OCI-LY1 (cell line): ENCODE measurements at regions not wholly inside any gene's neighbourhood (a gene's known extent, or its start where the extent isn't known, plus 50 kb on each side); places are given as distances from the start of the nearest gene placed in this dataset.

Experiments used
- H2AFZ ChIP-seq: fragments of 200-600 bp; sonication (generic), shearing (Covaris generic); 2 replicates; pipeline ENCODE4 v1.6.0; 2014; ENCODE audit warnings: antibody characterized with exemption, mild to moderate bottlenecking, low read length
- H3F3A ChIP-seq: fragments of 200-600 bp; sonication (generic), shearing (Covaris generic); 2 replicates; pipeline ENCODE4 v1.6.0; 2014; ENCODE audit warnings: mild to moderate bottlenecking, antibody characterized with exemption, low read length, moderate library complexity; ENCODE audit not compliant: insufficient read depth
- H3K27ac ChIP-seq: fragments of 200-600 bp; sonication (generic); 2 replicates; pipeline ENCODE4 v1.5.1; 2014; ENCODE audit warnings: low read length, mixed run types, mild to moderate bottlenecking, low read depth; ENCODE audit not compliant: poor library complexity, severe bottlenecking
- H3K27me3 ChIP-seq: fragments of 200-600 bp; sonication (generic); 2 replicates; pipeline ENCODE4 v1.6.0; 2014; ENCODE audit warnings: antibody characterized with exemption, mild to moderate bottlenecking, low read length, moderate library complexity; ENCODE audit not compliant: insufficient read depth
- H3K36me3 ChIP-seq: fragments of 200-600 bp; sonication (generic); 2 replicates; pipeline ENCODE4 v1.6.1; 2014; ENCODE audit warnings: mild to moderate bottlenecking, antibody characterized with exemption, low read length, moderate library complexity, mixed read lengths; ENCODE audit not compliant: insufficient read depth
- H3K4me1 ChIP-seq: fragments of 200-600 bp; sonication (generic); 2 replicates; pipeline ENCODE4 v1.5.1; 2014; ENCODE audit warnings: mild to moderate bottlenecking, low read length, moderate library complexity; ENCODE audit not compliant: insufficient read depth, severe bottlenecking
- H3K4me2 ChIP-seq: fragments of 200-600 bp; sonication (generic), shearing (Covaris generic); 2 replicates; pipeline ENCODE4 v1.6.1; 2014; ENCODE audit warnings: low read length
- H3K4me3 ChIP-seq: fragments of 200-600 bp; sonication (generic); 2 replicates; pipeline ENCODE4 v1.5.1; 2014; ENCODE audit warnings: low read length, low read depth, mild to moderate bottlenecking, mixed read lengths; ENCODE audit not compliant: poor library complexity, severe bottlenecking
- H3K79me2 ChIP-seq: fragments of 200-600 bp; shearing (Covaris generic); 2 replicates; pipeline ENCODE4 v1.6.1; 2016; ENCODE audit warnings: mixed run types, low read length, mixed read lengths; ENCODE audit not compliant: insufficient read depth
- H3K9ac ChIP-seq: fragments of 200-600 bp; sonication (generic), shearing (Covaris generic); 2 replicates; pipeline ENCODE4 v1.6.1; 2014; ENCODE audit warnings: mild to moderate bottlenecking, low read length, mixed read lengths
- H3K9me2 ChIP-seq: fragments of 200-600 bp; sonication (generic), shearing (Covaris generic); 2 replicates; pipeline ENCODE4 v1.6.1; 2014; ENCODE audit warnings: low read depth, mild to moderate bottlenecking, low read length, mixed read lengths
- H3K9me3 ChIP-seq: fragments of 200-600 bp; shearing (Covaris generic); 2 replicates; pipeline ENCODE4 v1.6.1; 2014; ENCODE audit warnings: low read length, mixed read lengths
- H4K20me1 ChIP-seq: fragments of 200-600 bp; sonication (generic), shearing (Covaris generic); 2 replicates; pipeline ENCODE4 v1.6.0; 2016; ENCODE audit warnings: mild to moderate bottlenecking, low read length; ENCODE audit not compliant: insufficient read depth
- EZH2 ChIP-seq: fragments of 200-600 bp; sonication (generic), shearing (Covaris generic); IDR thresholded peaks from 2 replicates; pipeline ENCODE4 v1.8.0; 2017; ENCODE audit warnings: borderline replicate concordance, mixed run types, mild to moderate bottlenecking, antibody characterized with exemption, low read length, moderate library complexity, mixed read lengths
- TF ChIP-seq, protein P1 (sequence below): fragments of 200-600 bp; sonication (generic), shearing (Covaris generic); IDR thresholded peaks from 2 replicates; pipeline ENCODE4 v1.5.1; 2017; ENCODE audit warnings: mild to moderate bottlenecking, antibody characterized with exemption, low read length, moderate library complexity, mixed read lengths

DNA sequence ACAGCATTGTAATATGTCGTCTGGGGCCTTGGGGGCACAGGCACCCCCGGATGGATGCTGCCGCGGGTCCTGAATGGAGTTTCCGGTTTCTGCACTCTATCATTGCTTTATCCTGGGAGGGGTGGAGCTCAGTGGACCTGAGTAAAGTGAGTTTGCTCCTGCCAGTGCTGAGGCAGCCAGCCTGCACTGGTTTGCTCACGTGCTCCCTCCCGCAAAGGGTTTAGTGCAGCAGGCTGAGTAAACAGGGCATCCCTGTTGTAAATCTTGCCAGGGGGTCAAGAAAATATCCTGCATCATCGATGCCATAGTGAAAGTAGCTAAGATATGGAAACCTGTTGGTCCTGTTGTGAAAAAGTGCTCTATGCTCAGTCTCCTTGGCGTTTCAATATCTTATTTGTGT, 85.6 kb upstream of the BRINP3 start:
- H3K4me2 ChIP-seq: no peak overlapping the region
- no peaks in the 10 kb centered on the region for H3F3A ChIP-seq
- H3K4me3 ChIP-seq: no peak overlapping the region
- H3K79me2 ChIP-seq: no peaks in the 10 kb centered on the region
- H3K4me1 ChIP-seq: no peaks in the 10 kb centered on the region
- no peaks in the 10 kb centered on the region for H4K20me1 ChIP-seq
- H3K9me2 ChIP-seq: no peaks in the 10 kb centered on the region; the same call in 1 of the 2 replicates
- no peaks in the 10 kb centered on the region for H3K36me3 ChIP-seq
- no peaks in the 10 kb centered on the region for H3K9me3 ChIP-seq
- H2AFZ ChIP-seq: no peak overlapping the region
- no peaks in the 10 kb centered on the region for H3K27me3 ChIP-seq
- TF ChIP-seq, protein P1, sequence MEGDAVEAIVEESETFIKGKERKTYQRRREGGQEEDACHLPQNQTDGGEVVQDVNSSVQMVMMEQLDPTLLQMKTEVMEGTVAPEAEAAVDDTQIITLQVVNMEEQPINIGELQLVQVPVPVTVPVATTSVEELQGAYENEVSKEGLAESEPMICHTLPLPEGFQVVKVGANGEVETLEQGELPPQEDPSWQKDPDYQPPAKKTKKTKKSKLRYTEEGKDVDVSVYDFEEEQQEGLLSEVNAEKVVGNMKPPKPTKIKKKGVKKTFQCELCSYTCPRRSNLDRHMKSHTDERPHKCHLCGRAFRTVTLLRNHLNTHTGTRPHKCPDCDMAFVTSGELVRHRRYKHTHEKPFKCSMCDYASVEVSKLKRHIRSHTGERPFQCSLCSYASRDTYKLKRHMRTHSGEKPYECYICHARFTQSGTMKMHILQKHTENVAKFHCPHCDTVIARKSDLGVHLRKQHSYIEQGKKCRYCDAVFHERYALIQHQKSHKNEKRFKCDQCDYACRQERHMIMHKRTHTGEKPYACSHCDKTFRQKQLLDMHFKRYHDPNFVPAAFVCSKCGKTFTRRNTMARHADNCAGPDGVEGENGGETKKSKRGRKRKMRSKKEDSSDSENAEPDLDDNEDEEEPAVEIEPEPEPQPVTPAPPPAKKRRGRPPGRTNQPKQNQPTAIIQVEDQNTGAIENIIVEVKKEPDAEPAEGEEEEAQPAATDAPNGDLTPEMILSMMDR: no peak
- no peak for TF ChIP-seq EZH2
- H3K27ac ChIP-seq: no peak overlapping the region
- H3K9ac ChIP-seq: no peak overlapping the region

DNA sequence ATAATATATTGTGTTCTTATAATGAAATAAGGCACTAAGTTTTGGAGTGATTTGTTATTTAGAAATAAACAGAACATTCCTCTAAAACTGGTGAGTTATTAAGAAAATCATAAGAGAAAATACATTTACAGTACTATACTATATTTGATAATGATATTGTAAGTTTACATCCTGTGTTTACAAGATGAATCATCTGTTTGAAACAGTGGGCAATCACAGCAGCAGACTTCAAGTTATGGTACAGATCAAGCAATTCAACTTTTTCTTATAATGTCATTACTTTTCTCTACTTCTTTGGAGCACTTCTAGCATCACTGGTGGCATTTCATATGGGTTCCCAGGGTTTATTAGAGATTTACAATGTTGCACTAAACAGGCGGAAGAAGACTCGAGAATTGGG, 86.5 kb upstream of the BRINP3 start:
- Histone ChIP-seq H3K4me1 (no peaks in the 10 kb centered on the region), H3K27ac (no peak overlapping the region), H3K4me3 (no peak overlapping the region), H3K9me3 (no peaks in the 10 kb centered on the region), H3K9me2 (no peaks in the 10 kb centered on the region; the same call in 1 of the 2 replicates), H3K79me2 (no peaks in the 10 kb centered on the region), H2AFZ (no peak overlapping the region), H3K4me2 (no peak overlapping the region), H3F3A (no peaks in the 10 kb centered on the region), H3K9ac (no peak overlapping the region), H4K20me1 (no peaks in the 10 kb centered on the region), H3K36me3 (no peaks in the 10 kb centered on the region), H3K27me3 (no peaks in the 10 kb centered on the region)
- TF ChIP-seq, protein P1: no peak
- TF ChIP-seq EZH2: no peak

DNA sequence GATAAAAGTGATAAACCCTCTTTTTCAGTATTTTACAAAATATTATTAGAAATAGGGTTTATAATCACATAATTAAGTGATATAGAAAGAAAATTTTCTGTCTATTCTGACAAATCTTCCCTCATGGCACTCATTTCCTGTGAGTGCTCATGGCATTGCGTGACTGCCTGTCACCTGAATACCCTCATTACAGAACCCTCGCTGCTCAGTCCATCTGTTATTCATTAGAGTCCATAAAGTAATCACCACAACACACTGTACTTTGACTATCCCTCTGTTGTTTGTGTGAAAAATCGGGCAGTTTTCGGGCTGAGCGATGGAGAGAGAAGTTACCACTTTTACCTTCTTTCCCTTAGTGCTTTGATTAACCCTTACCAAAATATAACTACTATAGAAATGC, 100.4 kb upstream of the BRINP3 start:
- H3K27me3 ChIP-seq: no peaks in the 10 kb centered on the region
- no peak overlapping the region for H2AFZ ChIP-seq
- H3K4me3 ChIP-seq: no peak overlapping the region
- H3K9ac ChIP-seq: no peak overlapping the region
- H3K4me1 ChIP-seq: no peaks in the 10 kb centered on the region
- no peak overlapping the region for H3K4me2 ChIP-seq
- H4K20me1 ChIP-seq: no peaks in the 10 kb centered on the region
- H3K27ac ChIP-seq: no peak overlapping the region
- H3K9me3 ChIP-seq: no peaks in the 10 kb centered on the region
- TF ChIP-seq EZH2: no peak
- TF ChIP-seq, protein P1: no peak
- H3F3A ChIP-seq: no peaks in the 10 kb centered on the region
- no peaks in the 10 kb centered on the region for H3K9me2 ChIP-seq
- H3K79me2 ChIP-seq: no peaks in the 10 kb centered on the region
- H3K36me3 ChIP-seq: no peaks in the 10 kb centered on the region
